DND-41 (cell line): ENCODE measurements at regions not wholly inside any gene's neighbourhood (a gene's known extent, or its start where the extent isn't known, plus 50 kb on each side); places are given as distances from the start of the nearest gene placed in this dataset.

Source experiments
- ATAC-seq: fragments of 200-7000 bp; cut with Tn5 transposase; 3 replicates; pipeline ENCODE4 v1.9.1; 2021; ENCODE audit warnings: low read depth; ENCODE audit not compliant: insufficient read depth
- DNase-seq: peaks from one replicate; pipeline ENCODE4 v3.0.0-alpha.2; 2020
- H2AFZ ChIP-seq: 2 replicates; pipeline ENCODE4 v1.6.0; 2012; ENCODE audit warnings: low read depth, low read length
- H3K27ac ChIP-seq: 2 replicates; pipeline ENCODE4 v1.5.1; 2012; ENCODE audit warnings: low read length, inconsistent platforms
- H3K27me3 ChIP-seq: fragments of 200-600 bp; sonication (generic); 2 replicates; pipeline ENCODE4 v1.6.0; 2012; ENCODE audit warnings: low read length, mild to moderate bottlenecking, inconsistent platforms; ENCODE audit not compliant: insufficient read depth, poor library complexity
- H3K36me3 ChIP-seq: 2 replicates; pipeline ENCODE4 v1.5.1; 2012; ENCODE audit warnings: low read length, inconsistent platforms; ENCODE audit not compliant: insufficient read depth
- H3K4me1 ChIP-seq: 2 replicates; pipeline ENCODE4 v1.5.1; 2012; ENCODE audit warnings: mild to moderate bottlenecking, low read length; ENCODE audit not compliant: insufficient read depth
- H3K4me2 ChIP-seq: 2 replicates; pipeline ENCODE4 v1.6.0; 2012; ENCODE audit warnings: mild to moderate bottlenecking, moderate library complexity, low read length, inconsistent platforms; ENCODE audit not compliant: insufficient read depth
- H3K4me3 ChIP-seq, 2 experiments: fragments of 200-600 bp in 1 of 2; shearing (Covaris generic) in 1 of 2; 2 replicates each; pipeline ENCODE4 v1.5.1; 2012 to 2016; ENCODE audit warnings: inconsistent platforms in 2 of 2, low read length in 2 of 2, mild to moderate bottlenecking in 2 of 2, low read depth in 1 of 2, moderate library complexity in 1 of 2
- H3K79me2 ChIP-seq: 2 replicates; pipeline ENCODE4 v1.6.0; 2012; ENCODE audit warnings: low read length, inconsistent platforms; ENCODE audit not compliant: insufficient read depth
- H3K9ac ChIP-seq: 2 replicates; pipeline ENCODE4 v1.6.0; 2012; ENCODE audit warnings: low read depth, mild to moderate bottlenecking, inconsistent platforms, low read length, moderate library complexity
- H3K9me3 ChIP-seq: 2 replicates; pipeline ENCODE4 v1.5.1; 2012; ENCODE audit warnings: low read length, moderate library complexity, mild to moderate bottlenecking, inconsistent platforms; ENCODE audit not compliant: insufficient read depth, severe bottlenecking
- H4K20me1 ChIP-seq: 2 replicates; pipeline ENCODE4 v1.6.0; 2012; ENCODE audit warnings: low read length; ENCODE audit not compliant: insufficient read depth
- CTCF ChIP-seq: IDR thresholded peaks from 2 replicates; pipeline ENCODE4 v1.5.1; 2012; ENCODE audit warnings: borderline replicate concordance, low read length, moderate library complexity, mild to moderate bottlenecking; ENCODE audit not compliant: poor library complexity, severe bottlenecking; ENCODE audit errors: extremely low read depth
- EZH2 ChIP-seq: IDR thresholded peaks from 3 replicates; pipeline ENCODE4 v1.6.1; 2012; ENCODE audit warnings: borderline replicate concordance, low read depth, mild to moderate bottlenecking, moderate library complexity, low read length, inconsistent platforms; ENCODE audit not compliant: severe bottlenecking

DNA sequence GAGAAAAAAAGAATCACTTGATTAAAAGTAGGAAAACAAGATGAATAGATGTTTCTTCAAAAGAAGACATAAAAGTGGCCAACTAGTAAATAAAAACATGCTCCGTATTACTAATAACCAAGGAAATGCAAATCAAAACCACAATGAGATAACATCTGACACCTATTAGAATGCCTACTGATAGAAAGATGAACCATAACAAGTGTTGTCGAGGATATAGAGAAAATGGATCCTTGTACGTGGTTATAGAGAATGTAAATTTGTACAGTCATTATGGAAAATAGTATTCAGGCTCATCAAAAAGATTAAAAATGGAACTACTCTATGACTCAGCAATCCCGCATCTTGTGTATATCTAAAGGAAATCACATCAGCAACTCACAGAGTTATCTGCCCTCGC is 415.8 kb upstream of the SLITRK5 start:
- no peak overlapping the region for H3K4me2 ChIP-seq
- no peaks in the 10 kb centered on the region for H4K20me1 ChIP-seq
- no peak overlapping the region for H3K9ac ChIP-seq
- no peak overlapping the region for H3K27ac ChIP-seq
- TF ChIP-seq CTCF = no peak
- no peak for TF ChIP-seq EZH2
- no peaks in the 10 kb centered on the region for H3K36me3 ChIP-seq
- no peaks in the 10 kb centered on the region for H3K27me3 ChIP-seq
- no peaks in the 10 kb centered on the region for H3K4me1 ChIP-seq
- no peak for ATAC-seq
- H3K9me3 ChIP-seq = no peaks in the 10 kb centered on the region
- no peak overlapping the region for H3K4me3 ChIP-seq
- no peaks in the 10 kb centered on the region for H3K79me2 ChIP-seq
- no peak for DNase-seq
- no peak overlapping the region for H2AFZ ChIP-seq

GRCh38 chr13:87259479-87260083 is 411.6 kb upstream of the SLITRK5 start:
- TF ChIP-seq CTCF (no peak), EZH2 (no peak)
- Histone ChIP-seq H3K79me2 (no peaks in the 10 kb centered on the region), H3K9me3 (no peaks in the 10 kb centered on the region), H3K36me3 (no peaks in the 10 kb centered on the region), H3K4me1 (no peaks in the 10 kb centered on the region), H3K9ac (no peak overlapping the region), H3K27ac (no peak overlapping the region), H4K20me1 (no peaks in the 10 kb centered on the region), H3K27me3 (no peaks in the 10 kb centered on the region), H3K4me3 (no peak overlapping the region), H3K4me2 (no peak overlapping the region), H2AFZ (no peak overlapping the region)
- ATAC-seq = no peak
- DNase-seq = no peak

DNA sequence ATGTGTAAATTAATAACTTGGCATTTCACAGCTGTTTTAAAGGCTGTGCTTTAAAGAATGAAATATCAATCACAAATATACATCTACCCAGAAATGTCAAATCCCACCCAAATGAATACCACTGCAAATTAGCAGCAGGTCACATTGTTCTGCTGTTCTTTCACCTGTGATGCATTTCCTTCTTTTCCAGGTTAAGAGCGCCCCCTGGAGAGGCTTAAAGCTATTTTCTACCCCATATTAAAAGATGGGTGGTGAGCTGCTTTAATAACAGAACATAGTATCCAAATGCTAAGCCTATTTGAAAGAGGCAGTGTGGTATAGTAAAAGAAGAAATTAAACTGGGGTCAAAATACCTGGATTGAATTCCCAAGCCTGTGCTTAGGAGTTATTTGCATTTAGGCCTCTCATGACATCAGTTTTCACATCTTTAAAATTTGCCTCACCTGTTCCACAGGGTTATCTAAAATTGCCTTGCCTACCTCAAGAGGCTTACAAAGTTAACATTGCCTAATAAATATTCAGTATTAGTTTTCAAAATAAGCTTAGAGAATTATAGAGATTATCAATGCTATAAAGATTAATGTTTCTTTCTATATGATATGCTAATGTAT is 396.9 kb upstream of the SLITRK5 start:
- Histone ChIP-seq H3K27ac (no peak overlapping the region), H3K27me3 (no peaks in the 10 kb centered on the region), H3K4me2 (no peak overlapping the region), H3K79me2 (no peaks in the 10 kb centered on the region), H3K9ac (no peak overlapping the region), H4K20me1 (no peaks in the 10 kb centered on the region), H3K4me1 (no peaks in the 10 kb centered on the region), H3K9me3 (no peaks in the 10 kb centered on the region), H2AFZ (no peak overlapping the region), H3K4me3 (no peak overlapping the region), H3K36me3 (no peaks in the 10 kb centered on the region)
- TF ChIP-seq EZH2 = no peak
- peak; percentile 55 for TF ChIP-seq CTCF
- ATAC-seq = no peak; the same call in 2 of the 3 replicates
- DNase-seq = peak; percentile 27
